Activated CD8-positive, alpha-beta memory T cell treated with anti-CD3 and anti-CD28 coated beads for 4 hours (primary cell): ENCODE measurements at regions not wholly inside any gene's neighbourhood (a gene's known extent, or its start where the extent isn't known, plus 50 kb on each side); places are given as distances from the start of the nearest gene placed in this dataset.
"Not testable (repeated sequence)": the region's sequence is repeated elsewhere in the genome, so short reads cannot be mapped to it uniquely, and the experiment has no call there.

ENCODE experiments used
- DNase-seq, 2 donors: peaks; one replicate each; pipeline ENCODE4 v3.0.0-alpha.2; 2020; ENCODE audit warnings: low read depth in 2 of 2

DNA sequence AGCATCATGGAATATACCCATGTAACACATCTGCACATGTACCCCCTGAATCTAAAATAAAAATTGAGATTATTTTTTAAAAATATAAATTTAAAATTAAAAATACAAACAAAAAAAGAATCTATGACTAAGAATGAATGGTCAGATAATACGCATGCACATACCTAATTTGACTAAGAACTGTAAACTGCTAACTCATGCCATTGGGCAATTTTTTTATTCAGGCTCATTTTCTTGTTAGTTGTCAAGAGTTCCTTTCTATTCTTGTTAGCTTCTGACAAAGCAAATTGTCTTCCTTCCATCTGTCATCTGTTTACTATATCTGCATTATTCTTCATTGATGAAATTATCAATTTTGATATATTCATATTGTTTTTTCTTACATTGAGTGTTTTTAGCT lies 69.5 kb upstream of the HAND1 start:
- no peak for DNase-seq

DNA sequence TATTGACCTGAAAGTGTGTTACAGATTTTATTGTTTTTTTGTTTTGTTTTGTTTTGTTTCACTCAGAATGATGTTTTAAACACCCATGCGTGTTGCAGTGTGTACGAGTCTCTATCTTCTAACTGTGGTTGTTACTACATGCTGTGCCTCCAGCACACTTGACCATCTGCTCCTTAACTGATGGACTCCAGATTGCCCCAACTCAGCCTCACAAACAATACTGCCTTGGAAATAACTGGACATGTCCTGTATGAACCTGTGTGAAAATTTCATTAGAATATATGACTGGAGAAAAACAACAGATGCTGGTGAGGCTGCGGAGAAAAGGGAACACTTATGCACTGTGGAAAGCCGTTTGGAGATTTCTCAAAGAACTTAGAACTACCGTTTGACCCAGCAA lies 68.7 kb upstream of the HAND1 start:
- DNase-seq, result no peak

DNA sequence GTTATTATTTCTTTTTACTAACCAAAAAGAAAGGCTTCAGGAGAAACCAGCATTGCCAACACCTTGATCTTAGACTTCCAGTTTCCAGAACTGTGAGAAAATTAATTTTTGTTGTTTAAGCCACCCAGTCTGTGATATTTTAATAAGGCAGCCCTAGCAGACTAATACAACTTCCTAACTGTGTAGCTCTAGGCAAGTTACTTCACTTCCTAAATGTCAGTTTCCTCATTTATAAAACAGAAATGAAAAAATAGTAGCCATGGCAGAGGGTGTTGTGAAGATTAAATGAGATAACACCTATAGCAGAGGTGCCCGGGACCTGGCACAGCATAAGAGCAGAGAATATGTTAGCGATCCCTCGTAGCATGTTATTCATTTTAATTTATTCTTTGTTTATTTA lies 66.6 kb upstream of the HAND1 start:
- no peak for DNase-seq

DNA sequence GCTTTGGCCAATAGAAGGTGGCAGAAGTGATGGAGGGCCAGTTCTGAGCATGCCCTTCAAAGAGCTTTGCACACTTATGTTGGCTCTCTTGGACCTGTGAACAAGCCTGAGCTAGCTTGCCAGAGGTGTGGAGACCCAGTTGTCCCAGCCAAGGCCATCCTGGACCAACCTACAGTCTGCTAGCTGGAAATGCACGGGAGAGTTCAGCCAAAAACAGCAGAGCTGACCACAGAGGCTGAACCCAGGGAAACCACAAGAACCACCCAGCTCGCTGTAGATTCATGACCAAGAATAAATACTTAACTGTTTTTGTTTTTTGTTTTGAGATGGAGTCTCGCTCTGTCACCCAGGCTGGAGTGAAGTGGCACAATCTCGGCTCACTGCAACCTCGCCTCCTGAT lies 65.4 kb upstream of the HAND1 start:
- DNase-seq, result no peak

DNA sequence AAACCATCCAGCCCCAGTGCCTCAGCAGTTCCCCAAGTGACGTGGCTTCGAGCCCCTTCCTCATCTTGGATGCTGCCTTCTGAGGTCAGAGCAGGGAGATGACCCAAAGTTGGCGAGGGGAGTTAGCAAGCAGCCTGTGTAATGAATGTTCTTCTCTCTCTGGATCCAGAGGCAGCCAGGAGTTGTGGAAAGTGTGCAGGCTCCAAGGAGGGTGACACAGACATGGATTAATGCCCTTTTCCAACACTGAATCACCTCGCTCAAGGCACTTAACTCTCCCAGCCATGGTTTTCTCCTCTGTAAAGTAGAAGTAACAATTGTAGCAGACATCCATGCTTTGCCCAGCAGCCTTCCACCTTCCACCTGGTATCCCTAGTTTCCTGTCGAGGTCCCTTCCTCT lies 64.6 kb upstream of the HAND1 start:
- DNase-seq, result no peak

- DNase-seq, result no peak
Observed at GRCh38 chr5:154542000-154542399, 64.0 kb upstream of the HAND1 start.

DNA sequence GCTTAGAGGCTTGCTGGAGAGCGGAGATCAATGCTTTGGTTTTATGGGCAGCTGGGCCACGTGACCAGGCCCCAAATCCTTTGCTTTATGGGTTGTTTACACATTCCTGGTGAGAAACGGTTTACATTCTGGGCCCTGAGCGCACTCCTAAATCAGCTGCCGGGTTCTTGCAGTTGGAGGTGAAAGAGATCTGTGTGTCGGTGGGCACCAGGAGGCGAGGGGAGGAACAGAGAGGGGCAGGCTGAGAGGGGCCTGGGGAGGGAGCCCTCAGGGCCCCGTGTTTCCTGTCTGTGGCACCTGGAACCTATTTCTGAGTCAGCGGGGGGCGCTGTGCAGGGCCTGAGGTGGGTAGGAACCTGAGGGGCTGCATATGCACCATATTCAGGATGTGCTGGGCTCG lies 63.5 kb upstream of the HAND1 start:
- DNase-seq, result no peak

DNA sequence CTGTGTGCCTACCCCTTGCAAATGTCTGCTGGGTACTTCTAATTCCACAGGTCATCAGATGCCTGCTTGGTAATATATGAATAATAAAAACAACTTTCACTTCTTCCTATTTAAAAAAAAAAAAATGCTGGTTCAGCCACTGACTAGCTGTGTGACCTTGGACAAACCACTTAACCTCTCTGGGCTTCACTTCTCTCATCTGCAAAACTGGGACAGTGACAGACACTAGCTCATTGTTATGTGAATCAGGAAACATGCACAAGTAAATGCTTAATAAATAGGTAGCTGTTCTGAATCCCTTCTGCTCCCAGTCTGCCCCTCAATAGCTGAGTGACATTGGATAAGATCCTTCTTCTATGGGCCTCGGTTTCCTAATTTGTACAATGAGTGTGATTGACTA lies 62.6 kb upstream of the HAND1 start:
- no peak for DNase-seq

- no peak for DNase-seq
Observed at GRCh38 chr5:154538492-154538891, 60.5 kb upstream of the HAND1 start.

DNA sequence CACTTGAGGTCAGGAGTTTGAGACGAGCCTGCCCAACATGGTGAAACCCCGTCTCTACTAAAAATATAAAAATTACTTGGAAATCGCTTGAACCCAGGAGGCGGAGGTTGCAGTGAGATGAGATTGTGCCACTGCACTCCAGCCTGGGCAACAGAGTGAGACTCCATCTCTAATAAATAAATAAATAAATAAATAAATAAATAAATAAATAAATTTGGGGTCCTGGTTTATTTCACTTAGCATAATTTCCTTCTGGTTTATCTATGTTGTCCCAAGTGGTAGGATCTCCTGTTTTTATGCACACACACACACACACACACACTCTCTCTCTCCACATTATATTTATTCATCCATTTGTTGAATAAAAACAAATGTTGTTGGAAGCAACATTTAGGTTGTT lies 58.4 kb upstream of the HAND1 start:
- not testable (repeated sequence) for DNase-seq

- no peak for DNase-seq
Observed at GRCh38 chr5:154535535-154535934, 57.5 kb upstream of the HAND1 start.

GRCh38 chr5:154534457-154535050 lies 56.5 kb upstream of the HAND1 start:
- no peak for DNase-seq

DNA sequence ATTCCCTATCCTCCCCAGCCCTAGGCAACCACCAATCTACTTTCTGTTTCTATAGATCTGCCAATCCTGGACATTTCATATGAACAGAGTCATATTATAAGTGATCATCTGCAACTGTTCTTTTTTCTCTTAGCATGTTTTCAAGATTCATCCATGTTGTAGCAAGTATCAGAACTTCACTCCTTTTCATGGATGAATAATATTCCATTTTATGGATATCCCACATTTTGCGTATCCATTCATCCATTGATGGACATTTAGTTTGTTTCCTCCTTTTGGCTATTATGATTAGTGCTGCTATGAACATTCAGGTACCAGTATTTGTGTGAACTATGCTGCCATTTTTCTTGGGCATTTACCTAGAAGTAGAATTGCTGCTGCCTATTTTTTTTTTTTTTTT lies 51.3 kb upstream of the HAND1 start:
- no peak for DNase-seq

DNA sequence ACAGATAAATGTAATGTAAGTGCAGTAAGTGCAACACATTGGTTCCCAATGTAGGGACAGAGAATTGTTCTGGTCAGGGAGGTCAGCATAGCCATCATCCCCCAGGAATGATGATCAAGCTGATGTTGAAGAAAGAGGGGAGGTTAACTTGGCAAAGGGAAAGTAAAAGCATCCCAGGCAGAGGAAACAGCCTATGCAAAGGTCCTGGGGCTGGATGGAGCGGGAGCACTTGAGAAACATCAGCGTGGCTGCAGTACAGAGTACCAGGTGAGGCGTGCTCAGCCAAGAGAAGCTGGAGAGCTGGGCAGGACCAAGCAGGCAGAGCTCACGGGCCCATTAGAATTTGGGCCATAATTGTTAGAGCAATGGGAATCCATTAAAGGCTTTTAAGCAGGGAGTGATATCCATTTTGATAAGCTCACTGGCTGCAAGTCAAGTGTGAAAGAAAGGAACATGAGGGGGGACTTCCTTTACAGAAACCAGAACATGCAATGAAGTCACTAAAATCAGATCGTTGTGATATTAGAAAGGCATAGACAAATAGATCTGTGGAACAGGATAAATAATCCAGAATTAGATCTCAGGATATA lies 50.1 kb upstream of the HAND1 start:
- no peak for DNase-seq
